Gastroesophageal sphincter (tissue), 3 donors: ENCODE measurements at regions not wholly inside any gene's neighbourhood (a gene's known extent, or its start where the extent isn't known, plus 50 kb on each side); places are given as distances from the start of the nearest gene placed in this dataset.

ENCODE experiments used
- CTCF ChIP-seq, 4 experiments: fragments of 200-600 bp in 2 of 4; fragments of 450-650 bp in 2 of 4; sonication (generic) in 1 of 4; IDR thresholded peaks; one replicate each; pipeline ENCODE4 v1.5.1; 2017 to 2019; ENCODE audit warnings: antibody characterized with exemption in 4 of 4, mild to moderate bottlenecking in 2 of 4, moderate library complexity in 2 of 4
- POLR2AphosphoS5 ChIP-seq: sonication (generic); formaldehyde crosslinking; IDR thresholded peaks from one replicate; pipeline ENCODE4 v1.6.1; 2017; ENCODE audit warnings: antibody characterized with exemption

DNA sequence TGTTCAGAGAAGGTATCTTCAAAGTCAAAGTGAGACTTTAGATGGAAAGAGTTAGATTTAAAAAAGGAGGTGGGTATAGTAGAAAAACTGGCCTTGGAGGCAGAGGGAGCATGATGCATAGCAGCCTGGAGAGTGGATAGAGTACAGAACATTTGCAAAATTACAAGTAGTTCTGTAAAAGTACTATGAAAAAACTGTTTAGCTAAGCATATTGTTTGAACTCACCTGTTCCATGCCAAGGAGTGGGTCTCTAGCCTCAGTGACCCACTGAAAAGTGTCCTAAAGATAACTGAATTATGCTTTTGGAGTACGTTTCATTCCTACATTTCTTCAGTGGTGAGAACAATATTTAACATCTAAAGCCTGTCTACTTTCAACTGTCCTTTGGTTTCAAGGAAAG lies 218.9 kb downstream of the NAP1L3 start:
- TF ChIP-seq CTCF (IDR thresholded peaks at IDR 0.05) (no peak), POLR2AphosphoS5 (no peak)
